Keratinocyte (primary cell): ENCODE measurements at regions not wholly inside any gene's neighbourhood (a gene's known extent, or its start where the extent isn't known, plus 50 kb on each side); places are given as distances from the start of the nearest gene placed in this dataset.

ENCODE experiments used
- DNase-seq: peaks from one replicate; pipeline ENCODE4 v3.0.0-alpha.2; 2011; ENCODE audit warnings: low read depth, missing footprints, low spot score
- FAIRE-seq: peaks from 2 replicates; lab custom pipeline; 2011; peaks lifted over from hg19 to GRCh38; lab: Jason Lieb, UNC
- H2AFZ ChIP-seq: 2 replicates; pipeline ENCODE4 v1.6.0; 2012; ENCODE audit warnings: low read length, control low read depth, inconsistent platforms; ENCODE audit not compliant: control insufficient read depth
- H3K27ac ChIP-seq: 2 replicates; pipeline ENCODE4 v1.5.1; 2011; ENCODE audit warnings: low read length; ENCODE audit not compliant: control insufficient read depth, insufficient read depth
- H3K27me3 ChIP-seq: 3 replicates; pipeline ENCODE4 v1.6.0; 2011; ENCODE audit warnings: low read length; ENCODE audit not compliant: control insufficient read depth, insufficient read depth; ENCODE audit errors: extremely low read depth
- H3K36me3 ChIP-seq, 2 experiments: 2 replicates in 1 of 2; 3 replicates in 1 of 2; pipeline ENCODE4 v1.5.1; 2011; ENCODE audit warnings: low read length in 2 of 2, mild to moderate bottlenecking in 1 of 2; ENCODE audit not compliant: control insufficient read depth in 2 of 2, insufficient read depth in 2 of 2; ENCODE audit errors: extremely low read depth in 1 of 2
- H3K4me1 ChIP-seq: 3 replicates; pipeline ENCODE4 v1.5.1; 2011; ENCODE audit warnings: low read length; ENCODE audit not compliant: control insufficient read depth, insufficient read depth; ENCODE audit errors: extremely low read depth
- H3K4me2 ChIP-seq: 3 replicates; pipeline ENCODE4 v1.6.0; 2011; ENCODE audit warnings: low read depth, low read length; ENCODE audit not compliant: control insufficient read depth, insufficient read depth; ENCODE audit errors: extremely low read depth
- H3K4me3 ChIP-seq, 3 experiments: fragments of 200-600 bp in 1 of 3; sonication (generic) in 1 of 3; 2 replicates in 2 of 3; 3 replicates in 1 of 3; pipeline ENCODE4 v1.5.1; 2011 to 2016; ENCODE audit warnings: low read length in 3 of 3, mild to moderate bottlenecking in 3 of 3, control low read depth in 2 of 3, inconsistent platforms in 1 of 3, low read depth in 1 of 3, mixed read lengths in 1 of 3, mixed run types in 1 of 3, moderate library complexity in 1 of 3; ENCODE audit not compliant: control insufficient read depth in 2 of 3, insufficient read depth in 2 of 3; ENCODE audit errors: extremely low read depth in 1 of 3
- H3K79me2 ChIP-seq: 2 replicates; pipeline ENCODE4 v1.6.0; 2012; ENCODE audit warnings: low read length; ENCODE audit not compliant: control insufficient read depth, insufficient read depth
- H3K9ac ChIP-seq: 3 replicates; pipeline ENCODE4 v1.6.0; 2011; ENCODE audit warnings: low read length; ENCODE audit not compliant: control insufficient read depth, insufficient read depth; ENCODE audit errors: extremely low read depth
- H3K9me1 ChIP-seq: 3 replicates; pipeline ENCODE4 v1.6.0; 2011; ENCODE audit warnings: low read length; ENCODE audit not compliant: control insufficient read depth, insufficient read depth; ENCODE audit errors: extremely low read depth
- H3K9me3 ChIP-seq: 2 replicates; pipeline ENCODE4 v1.5.1; 2012; ENCODE audit warnings: low read depth, low read length; ENCODE audit not compliant: control insufficient read depth
- H4K20me1 ChIP-seq: 3 replicates; pipeline ENCODE4 v1.6.0; 2011; ENCODE audit warnings: low read length; ENCODE audit not compliant: control insufficient read depth, insufficient read depth; ENCODE audit errors: extremely low read depth
- CTCF ChIP-seq, 3 experiments: IDR thresholded peaks in 1 of 3; conservative IDR thresholded peaks in 1 of 3; optimal IDR thresholded peaks in 1 of 3; 2 replicates in 2 of 3; 3 replicates in 1 of 3; pipeline versions ENCODE3 to v1.5.1; 2011; ENCODE audit warnings: low read length in 3 of 3, mild to moderate bottlenecking in 3 of 3, moderate library complexity in 2 of 3, control low read depth in 1 of 3, inconsistent platforms in 1 of 3; ENCODE audit not compliant: insufficient read depth in 2 of 3; ENCODE audit errors: extremely low read depth in 1 of 3
- EZH2 ChIP-seq: IDR thresholded peaks from one replicate; pipeline ENCODE4 v1.6.1; 2012; ENCODE audit warnings: inconsistent platforms, mild to moderate bottlenecking, low read length, moderate library complexity
- dilution Hi-C: fragments of 300-500 bp; cut with MboI; formaldehyde crosslinking; loops from one replicate; pipeline ENCODE4 v1.7.0; 2020; ENCODE audit warnings: low sequenced_read_pairs; ENCODE audit not compliant: extremely low pct_ligation_motif_present

GRCh38 chr14:101010293-101010692, 106.8 kb upstream of the RTL1 start:
- H2AFZ ChIP-seq, result no peak overlapping the region
- FAIRE-seq, result no peak
- H3K4me3 ChIP-seq, result no peak overlapping the region
- no peaks in the 10 kb centered on the region for H3K4me1 ChIP-seq
- H3K9ac ChIP-seq, result no peak overlapping the region
- H3K79me2 ChIP-seq, result no peaks in the 10 kb centered on the region
- no peaks in the 10 kb centered on the region for H4K20me1 ChIP-seq
- no peak overlapping the region for H3K27ac ChIP-seq
- dilution Hi-C loops, result no loop called here
- peaks cover 3% of the 10 kb centered on the region for H3K27me3 ChIP-seq
- DNase-seq, result no peak
- no peaks in the 10 kb centered on the region for H3K36me3 ChIP-seq
- H3K4me2 ChIP-seq, result no peak overlapping the region
- no peaks in the 10 kb centered on the region for H3K9me3 ChIP-seq
- TF ChIP-seq CTCF (optimal IDR thresholded peaks at IDR 0.05 in 1 of 3, IDR thresholded peaks at IDR 0.05 in 1 of 3, conservative IDR thresholded peaks at IDR 0.05 in 1 of 3; ENCODE audit: extremely low read depth in 1 of 3, insufficient read depth in 2 of 3, low read length in 3 of 3) (no peak), EZH2 (no peak)
- H3K9me1 ChIP-seq, result no peaks in the 10 kb centered on the region

GRCh38 chr14:101010835-101011234, 107.3 kb upstream of the RTL1 start:
- no peaks in the 10 kb centered on the region for H3K9me1 ChIP-seq
- H3K27me3 ChIP-seq, result peaks cover 3% of the 10 kb centered on the region
- FAIRE-seq (no peak), DNase-seq (no peak)
- no peak overlapping the region for H3K27ac ChIP-seq
- H3K9me3 ChIP-seq, result no peaks in the 10 kb centered on the region
- dilution Hi-C loops, result no loop called here
- no peaks in the 10 kb centered on the region for H3K79me2 ChIP-seq
- no peaks in the 10 kb centered on the region for H4K20me1 ChIP-seq
- H2AFZ ChIP-seq, result no peak overlapping the region
- no peak overlapping the region for H3K4me2 ChIP-seq
- no peaks in the 10 kb centered on the region for H3K4me1 ChIP-seq
- no peak for TF ChIP-seq CTCF (optimal IDR thresholded peaks at IDR 0.05 in 1 of 3, IDR thresholded peaks at IDR 0.05 in 1 of 3, conservative IDR thresholded peaks at IDR 0.05 in 1 of 3; ENCODE audit: extremely low read depth in 1 of 3, insufficient read depth in 2 of 3, low read length in 3 of 3)
- no peak for TF ChIP-seq EZH2
- no peak overlapping the region for H3K9ac ChIP-seq
- H3K4me3 ChIP-seq, result no peak overlapping the region
- no peaks in the 10 kb centered on the region for H3K36me3 ChIP-seq
